ENCODE measurements at regions not wholly inside any gene's neighbourhood (a gene's known extent, or its start where the extent isn't known, plus 50 kb on each side); places are given as distances from the start of the nearest gene placed in this dataset.

GRCh38 chr5:130642461-130642860 lies 522.6 kb downstream of the HINT1 start:
- H3K9ac ChIP-seq (ENCODE audit: low read length), result no peak overlapping the region
- H3K36me3 ChIP-seq (ENCODE audit: insufficient read depth, low read length), result no peaks in the 10 kb centered on the region
- TF ChIP-seq CTCF (IDR thresholded peaks at IDR 0.05; ENCODE audit: low read length) (no peak), EZH2 (IDR thresholded peaks at IDR 0.05; ENCODE audit: borderline replicate concordance, low read length) (no peak)
- no peaks in the 10 kb centered on the region for H3K4me1 ChIP-seq (ENCODE audit: insufficient read depth, low read length, severe bottlenecking)
- H4K20me1 ChIP-seq (ENCODE audit: insufficient read depth, low read length), result no peaks in the 10 kb centered on the region
- no peak overlapping the region for H3K27ac ChIP-seq (ENCODE audit: low read depth, low read length, poor library complexity, severe bottlenecking)
- H3K79me2 ChIP-seq (ENCODE audit: insufficient read depth, low read length), result no peaks in the 10 kb centered on the region
- no peaks in the 10 kb centered on the region for H3K9me2 ChIP-seq (ENCODE audit: low read depth, low read length)
- no peak overlapping the region for H2AFZ ChIP-seq (ENCODE audit: low read length)
- no peaks in the 10 kb centered on the region for H3F3A ChIP-seq (ENCODE audit: insufficient read depth, low read length)
- H3K4me2 ChIP-seq (ENCODE audit: low read length), result no peak overlapping the region
- H3K9me3 ChIP-seq (ENCODE audit: low read length), result no peaks in the 10 kb centered on the region
- no peak overlapping the region for H3K4me3 ChIP-seq (ENCODE audit: low read depth, low read length, poor library complexity, severe bottlenecking)
- no peaks in the 10 kb centered on the region for H3K27me3 ChIP-seq (ENCODE audit: insufficient read depth, low read length)

GRCh38 chr5:130627145-130627544 lies 537.9 kb downstream of the HINT1 start:
- Histone ChIP-seq H3K79me2 (ENCODE audit: insufficient read depth, low read length) (no peaks in the 10 kb centered on the region), H3K4me1 (ENCODE audit: insufficient read depth, low read length, severe bottlenecking) (no peaks in the 10 kb centered on the region), H3K9ac (ENCODE audit: low read length) (no peak overlapping the region), H3K27ac (ENCODE audit: low read depth, low read length, poor library complexity, severe bottlenecking) (no peak overlapping the region), H4K20me1 (ENCODE audit: insufficient read depth, low read length) (no peaks in the 10 kb centered on the region), H2AFZ (ENCODE audit: low read length) (no peak overlapping the region), H3K36me3 (ENCODE audit: insufficient read depth, low read length) (no peaks in the 10 kb centered on the region), H3K27me3 (ENCODE audit: insufficient read depth, low read length) (no peaks in the 10 kb centered on the region), H3K9me3 (ENCODE audit: low read length) (no peaks in the 10 kb centered on the region), H3K9me2 (ENCODE audit: low read depth, low read length) (no peaks in the 10 kb centered on the region), H3K4me2 (ENCODE audit: low read length) (no peak overlapping the region), H3K4me3 (ENCODE audit: low read depth, low read length, poor library complexity, severe bottlenecking) (no peak overlapping the region), H3F3A (ENCODE audit: insufficient read depth, low read length) (no peaks in the 10 kb centered on the region)
- TF ChIP-seq EZH2 (IDR thresholded peaks at IDR 0.05; ENCODE audit: borderline replicate concordance, low read length) (no peak), CTCF (IDR thresholded peaks at IDR 0.05; ENCODE audit: low read length) (no peak)

GRCh38 chr5:130624805-130625204 lies 540.3 kb downstream of the HINT1 start:
- H3K9me3 ChIP-seq (ENCODE audit: low read length), result no peaks in the 10 kb centered on the region
- H3K4me2 ChIP-seq (ENCODE audit: low read length), result no peak overlapping the region
- no peaks in the 10 kb centered on the region for H3K9me2 ChIP-seq (ENCODE audit: low read depth, low read length)
- no peak overlapping the region for H3K9ac ChIP-seq (ENCODE audit: low read length)
- no peak overlapping the region for H3K4me3 ChIP-seq (ENCODE audit: low read depth, low read length, poor library complexity, severe bottlenecking)
- H3K27ac ChIP-seq (ENCODE audit: low read depth, low read length, poor library complexity, severe bottlenecking), result no peak overlapping the region
- no peaks in the 10 kb centered on the region for H3K36me3 ChIP-seq (ENCODE audit: insufficient read depth, low read length)
- no peak for TF ChIP-seq EZH2 (IDR thresholded peaks at IDR 0.05; ENCODE audit: borderline replicate concordance, low read length)
- no peak for TF ChIP-seq CTCF (IDR thresholded peaks at IDR 0.05; ENCODE audit: low read length)
- H3K79me2 ChIP-seq (ENCODE audit: insufficient read depth, low read length), result no peaks in the 10 kb centered on the region
- no peak overlapping the region for H2AFZ ChIP-seq (ENCODE audit: low read length)
- H4K20me1 ChIP-seq (ENCODE audit: insufficient read depth, low read length), result no peaks in the 10 kb centered on the region
- no peaks in the 10 kb centered on the region for H3F3A ChIP-seq (ENCODE audit: insufficient read depth, low read length)
- H3K27me3 ChIP-seq (ENCODE audit: insufficient read depth, low read length), result no peaks in the 10 kb centered on the region
- H3K4me1 ChIP-seq (ENCODE audit: insufficient read depth, low read length, severe bottlenecking), result no peaks in the 10 kb centered on the region
